K562 (cell line): ENCODE measurements at regions not wholly inside any gene's neighbourhood (a gene's known extent, or its start where the extent isn't known, plus 50 kb on each side); places are given as distances from the start of the nearest gene placed in this dataset.

Source experiments
- ATAC-seq: fragments of 200-7000 bp; cut with Tn5 transposase; 3 replicates; pipeline ENCODE4 v1.9.1; 2020; ENCODE audit warnings: moderate library complexity
- BruUV-seq: library from RNA; stranded (reverse); fragments of 400-500 nt; replicated peaks from 2 replicates; lab custom pipeline; 2021; lab: Mats Ljungman, UMichigan
- CTCF ChIA-PET: fragments of 300-600 bp; formaldehyde crosslinking; extraction: SDS; loops from one replicate; lab custom pipeline; 2021; ENCODE audit warnings: low intra/inter-chr PET ratio; lab: Yijun Ruan, JAX
- POLR2A ChIA-PET: fragments of 300-600, 350-650 bp; sonication (Branson Sonifier 250); formaldehyde crosslinking; extraction: SDS; loops from one replicate; lab custom pipeline; 2021; ENCODE audit warnings: antibody characterized with exemption, inconsistent platforms; lab: Yijun Ruan, JAX
- DNase-seq, 4 experiments: peaks; one replicate each; pipeline versions ENCODE4 v3.0.0 to v3.0.0-alpha.2; 2011 to 2018; ENCODE audit warnings: low spot score in 3 of 4, mixed read lengths in 3 of 4; ENCODE audit errors: extremely low read depth in 1 of 4
- FAIRE-seq: peaks from 2 replicates; lab custom pipeline; 2011; peaks lifted over from hg19 to GRCh38; lab: Jason Lieb, UNC
- H2AFZ ChIP-seq: 2 replicates; pipeline ENCODE4 v1.6.0; 2011; ENCODE audit warnings: low read depth, low read length, control low read depth, inconsistent platforms
- H3K27ac ChIP-seq: fragments of 200-600 bp; 3 replicates; pipeline ENCODE4 v1.8.0; 2011; ENCODE audit warnings: low read depth, mild to moderate bottlenecking, control low read depth, inconsistent platforms, low read length, moderate library complexity, mixed read lengths; ENCODE audit errors: extremely low read depth
- H3K27me3 ChIP-seq, 2 experiments: fragments of 300-600 bp in 1 of 2; 2 replicates in 1 of 2; 3 replicates in 1 of 2; pipeline versions ENCODE4 v1.6.0 to v1.8.0; 2011; ENCODE audit warnings: inconsistent platforms in 2 of 2, low read length in 2 of 2, mild to moderate bottlenecking in 1 of 2, mixed read lengths in 1 of 2, moderate library complexity in 1 of 2; ENCODE audit not compliant: control insufficient read depth in 2 of 2, insufficient read depth in 2 of 2
- H3K36me3 ChIP-seq: fragments of 300-600 bp; 3 replicates; pipeline ENCODE4 v1.8.0; 2011; ENCODE audit warnings: mild to moderate bottlenecking, low read length, inconsistent platforms; ENCODE audit not compliant: control insufficient read depth, insufficient read depth
- H3K4me1 ChIP-seq, 2 experiments: fragments of 200-600 bp in 1 of 2; replicated peaks in 1 of 2; 2 replicates in 1 of 2; 3 replicates in 1 of 2; pipeline versions ENCODE4 v1.5.1 to v1.8.0; 2011; ENCODE audit warnings: inconsistent platforms in 2 of 2, low read length in 2 of 2, mild to moderate bottlenecking in 1 of 2, mixed read lengths in 1 of 2, moderate library complexity in 1 of 2; ENCODE audit not compliant: control insufficient read depth in 2 of 2, insufficient read depth in 2 of 2
- H3K4me2 ChIP-seq: 2 replicates; pipeline ENCODE4 v1.6.1; 2011; ENCODE audit warnings: low read length, control low read depth, inconsistent platforms, mixed read lengths; ENCODE audit not compliant: insufficient read depth
- H3K4me3 ChIP-seq: fragments of 200-600 bp; sonication (generic), shearing (Covaris generic); 2 replicates; pipeline ENCODE4 v1.5.1; 2016; ENCODE audit warnings: control low read depth, inconsistent platforms
- H3K79me2 ChIP-seq: fragments of 200-600 bp; 3 replicates; pipeline ENCODE4 v1.8.0; 2011; ENCODE audit warnings: low read length, inconsistent platforms; ENCODE audit not compliant: control insufficient read depth, insufficient read depth
- H3K9ac ChIP-seq, 2 experiments: 2 replicates each; pipeline versions ENCODE4 v1.6.0 to v1.6.1; 2011; ENCODE audit warnings: low read depth in 2 of 2, low read length in 2 of 2, control low read depth in 1 of 2, inconsistent platforms in 1 of 2, mild to moderate bottlenecking in 1 of 2, mixed read lengths in 1 of 2; ENCODE audit not compliant: insufficient read depth in 1 of 2
- H3K9me1 ChIP-seq: one replicate; pipeline ENCODE4 v1.6.0; 2011; ENCODE audit warnings: inconsistent platforms, mild to moderate bottlenecking, low read length, moderate library complexity; ENCODE audit not compliant: control insufficient read depth, insufficient read depth
- H3K9me3 ChIP-seq: replicated peaks from 2 replicates; pipeline ENCODE4 v1.5.1; 2011; ENCODE audit warnings: low read depth, low read length, inconsistent platforms; ENCODE audit not compliant: control insufficient read depth, insufficient read depth
- H4K20me1 ChIP-seq: replicated peaks from 2 replicates; pipeline ENCODE4 v1.6.1; 2011; ENCODE audit warnings: low read length, inconsistent platforms, mixed read lengths; ENCODE audit not compliant: control insufficient read depth, insufficient read depth
- ASH1L ChIP-seq: fragments of 450-650 bp; IDR thresholded peaks from 2 replicates; pipeline ENCODE4 v1.6.1; 2018; ENCODE audit warnings: borderline replicate concordance, mild to moderate bottlenecking, low read depth; ENCODE audit not compliant: partially characterized antibody
- CXXC5 ChIP-seq: fragments of 250-450 bp; sonication (Bioruptor Pico); IDR thresholded peaks from 2 replicates; pipeline ENCODE4 v1.8.0; 2022; ENCODE audit warnings: inconsistent platforms, mild to moderate bottlenecking, moderate library complexity
- ELF1 ChIP-seq: fragments of 200-800 bp; sonication (Bioruptor generic); IDR thresholded peaks from 2 replicates; pipeline ENCODE4 v1.6.1; 2016; ENCODE audit warnings: missing genetic modification characterization, missing compliant biosample characterization
- ELF4 ChIP-seq: fragments of 450-650 bp; formaldehyde crosslinking; IDR thresholded peaks from 2 replicates; pipeline ENCODE4 v1.4.0; 2022; ENCODE audit warnings: missing genetic modification characterization
- JUND ChIP-seq, 2 experiments: IDR thresholded peaks; 2 replicates in 1 of 2; 3 replicates in 1 of 2; pipeline ENCODE4 v1.6.1; 2011; ENCODE audit warnings: borderline replicate concordance in 2 of 2, low read depth in 2 of 2, low read length in 2 of 2, improper control_type of control experiment in 1 of 2, missing biosample characterization in 1 of 2, missing genetic modification characterization in 1 of 2, missing genetic modification reagents in 1 of 2
- PHB ChIP-seq: fragments of 250-450 bp; sonication (Bioruptor Pico); IDR thresholded peaks from 2 replicates; pipeline ENCODE4 v1.5.0; 2021
- SIRT6 ChIP-seq: IDR thresholded peaks from one replicate; pipeline ENCODE4 v1.6.1; 2012; ENCODE audit warnings: low read depth, mild to moderate bottlenecking, control low read depth, inconsistent platforms, low read length, moderate library complexity
- TAL1 ChIP-seq: fragments of 450-650 bp; IDR thresholded peaks from 2 replicates; pipeline ENCODE4 v1.6.1; 2016; ENCODE audit warnings: mild to moderate bottlenecking
- ZNF274 ChIP-seq: IDR thresholded peaks from 2 replicates; pipeline ENCODE4 v1.6.1; 2011; ENCODE audit warnings: low read depth, mild to moderate bottlenecking, low read length, moderate library complexity, borderline replicate concordance
- WGBS: fragments of 100-300 bp; shearing (Covaris generic); methylation state at CpG from one replicate; pipeline ENCODE4 v1.1.6; 2016; ENCODE audit warnings: low coverage, mixed read lengths; ENCODE audit not compliant: insufficient coverage; ENCODE audit errors: missing lambda C conversion rate; 5-methylcytosine and 5-hydroxymethylcytosine counted together
- in situ Hi-C: fragments of 300-500 bp; cut with MboI; formaldehyde crosslinking; loops from 4 replicates; pipeline ENCODE4 v1.15.0; 2018; ENCODE audit warnings: inconsistent platforms, mixed read lengths
- intact Hi-C: fragments of 100-400 bp; cut with micrococcal nuclease; formaldehyde crosslinking; loops from 2 replicates; pipeline ENCODE4 v1.14.2; 2022
- TF ChIP-seq, protein P1 (sequence below): fragments of 450-650 bp; IDR thresholded peaks from 2 replicates; pipeline ENCODE4 v1.6.1; 2016; ENCODE audit warnings: low read depth, mild to moderate bottlenecking, moderate library complexity
- TF ChIP-seq, protein P2 (sequence below): fragments of 450-650 bp; IDR thresholded peaks from 2 replicates; pipeline ENCODE4 v1.6.1; 2016
- TF ChIP-seq, protein P3 (sequence below): fragments of 450-650 bp; IDR thresholded peaks from 2 replicates; pipeline ENCODE4 v1.6.1; 2014; ENCODE audit warnings: low read depth, mild to moderate bottlenecking, moderate library complexity, borderline replicate concordance

DNA sequence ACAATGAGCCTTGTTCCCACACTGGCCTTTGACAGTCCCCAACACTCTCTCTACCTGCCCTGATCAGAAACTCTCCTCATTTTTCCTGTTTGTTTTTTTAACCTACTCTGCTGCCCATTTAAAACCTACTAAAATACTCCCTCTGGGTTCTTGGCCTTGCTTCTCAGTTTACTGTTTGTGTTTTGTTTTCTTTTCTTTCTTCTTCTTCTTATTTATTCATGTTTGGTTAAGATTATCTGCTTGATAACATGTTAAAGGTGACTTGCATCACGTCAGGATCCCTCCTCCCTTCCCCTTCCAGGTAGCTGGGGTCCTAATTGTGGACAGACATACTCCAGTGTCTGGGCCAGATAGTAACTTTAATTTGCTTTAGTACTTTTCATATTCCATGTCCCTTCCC is 95.0 kb upstream of the KCNA4 start:
- ATAC-seq, result no peak

DNA sequence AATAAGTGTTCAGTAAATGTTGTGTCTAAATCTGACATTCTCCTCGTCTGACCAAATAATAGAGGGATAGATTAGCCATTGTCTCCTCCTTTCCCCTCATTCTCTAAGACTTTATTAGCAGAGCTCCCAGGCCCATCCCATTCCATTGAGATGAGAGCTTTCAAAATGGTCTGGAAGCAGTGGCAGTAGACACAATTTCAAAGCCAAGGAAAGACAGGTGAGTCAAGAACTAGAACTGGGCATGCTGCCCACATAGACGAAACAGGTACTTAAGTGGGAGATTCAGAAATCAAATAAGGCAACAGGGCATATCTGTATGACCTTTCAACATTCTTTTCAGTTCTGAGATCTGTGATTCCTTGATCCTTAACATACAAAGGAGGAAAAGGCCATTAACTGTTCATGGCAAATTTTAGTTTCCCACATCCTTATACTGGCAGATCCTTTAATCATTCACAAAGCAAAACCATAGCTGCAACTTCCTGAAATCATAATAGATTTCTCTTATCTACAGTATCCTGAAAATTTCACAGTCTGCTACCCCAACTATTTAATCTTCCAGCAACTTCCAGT is 96.6 kb upstream of the KCNA4 start:
- FAIRE-seq, result no peak
- CTCF ChIA-PET, result no interaction called here
- Histone ChIP-seq H3K79me2 (no peaks in the 10 kb centered on the region), H4K20me1 (no peaks in the 10 kb centered on the region), H3K27ac (no peak overlapping the region), H2AFZ (no peak overlapping the region), H3K36me3 (no peaks in the 10 kb centered on the region), H3K4me3 (no peak overlapping the region), H3K9me1 (no peaks in the 10 kb centered on the region), H3K4me1 (no peaks in the 10 kb centered on the region), H3K27me3 (no peaks in the 10 kb centered on the region), H3K4me2 (no peak overlapping the region), H3K9ac (no peak overlapping the region), H3K9me3 (no peaks in the 10 kb centered on the region)
- no TSS peak for BruUV-seq
- intact Hi-C loops (no loop called here), in situ Hi-C loops (no loop called here)
- no peak for DNase-seq
- POLR2A ChIA-PET, result no interaction called here
- ATAC-seq, result no peak
- WGBS, result 4% methylated on average over 2 of the region's 2 CpGs
- TF ChIP-seq PHB (CRISPR knock-in tag) (no peak), CXXC5 (no peak), ASH1L (no peak), ELF1 (tag) (no peak), SIRT6 (no peak), ZNF274 (no peak), ELF4 (CRISPR knock-in tag) (no peak), JUND (IDR thresholded peaks at IDR 0.05; ENCODE audit: borderline replicate concordance, low read depth, low read length) (no peak), JUND (tag; IDR thresholded peaks at IDR 0.05; ENCODE audit: borderline replicate concordance, low read depth, low read length) (no peak)
- TF ChIP-seq, protein P1, sequence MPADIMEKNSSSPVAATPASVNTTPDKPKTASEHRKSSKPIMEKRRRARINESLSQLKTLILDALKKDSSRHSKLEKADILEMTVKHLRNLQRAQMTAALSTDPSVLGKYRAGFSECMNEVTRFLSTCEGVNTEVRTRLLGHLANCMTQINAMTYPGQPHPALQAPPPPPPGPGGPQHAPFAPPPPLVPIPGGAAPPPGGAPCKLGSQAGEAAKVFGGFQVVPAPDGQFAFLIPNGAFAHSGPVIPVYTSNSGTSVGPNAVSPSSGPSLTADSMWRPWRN, result no peak
- TF ChIP-seq, protein P2, sequence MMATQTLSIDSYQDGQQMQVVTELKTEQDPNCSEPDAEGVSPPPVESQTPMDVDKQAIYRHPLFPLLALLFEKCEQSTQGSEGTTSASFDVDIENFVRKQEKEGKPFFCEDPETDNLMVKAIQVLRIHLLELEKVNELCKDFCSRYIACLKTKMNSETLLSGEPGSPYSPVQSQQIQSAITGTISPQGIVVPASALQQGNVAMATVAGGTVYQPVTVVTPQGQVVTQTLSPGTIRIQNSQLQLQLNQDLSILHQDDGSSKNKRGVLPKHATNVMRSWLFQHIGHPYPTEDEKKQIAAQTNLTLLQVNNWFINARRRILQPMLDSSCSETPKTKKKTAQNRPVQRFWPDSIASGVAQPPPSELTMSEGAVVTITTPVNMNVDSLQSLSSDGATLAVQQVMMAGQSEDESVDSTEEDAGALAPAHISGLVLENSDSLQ, result no peak

More for the DNA sequence above, 95.0 kb upstream of the KCNA4 start:
- Histone ChIP-seq H4K20me1 (no peaks in the 10 kb centered on the region), H3K4me3 (no peak overlapping the region), H3K4me1 (no peaks in the 10 kb centered on the region), H3K9me1 (no peaks in the 10 kb centered on the region), H3K9ac (no peak overlapping the region), H3K4me2 (no peak overlapping the region), H3K79me2 (no peaks in the 10 kb centered on the region), H3K36me3 (no peaks in the 10 kb centered on the region), H3K27me3 (no peaks in the 10 kb centered on the region), H2AFZ (no peak overlapping the region), H3K27ac (no peak overlapping the region), H3K9me3 (no peaks in the 10 kb centered on the region)
- no TSS peak for BruUV-seq
- in situ Hi-C loops (no loop called here), intact Hi-C loops (no loop called here)
- TF ChIP-seq, protein P3, sequence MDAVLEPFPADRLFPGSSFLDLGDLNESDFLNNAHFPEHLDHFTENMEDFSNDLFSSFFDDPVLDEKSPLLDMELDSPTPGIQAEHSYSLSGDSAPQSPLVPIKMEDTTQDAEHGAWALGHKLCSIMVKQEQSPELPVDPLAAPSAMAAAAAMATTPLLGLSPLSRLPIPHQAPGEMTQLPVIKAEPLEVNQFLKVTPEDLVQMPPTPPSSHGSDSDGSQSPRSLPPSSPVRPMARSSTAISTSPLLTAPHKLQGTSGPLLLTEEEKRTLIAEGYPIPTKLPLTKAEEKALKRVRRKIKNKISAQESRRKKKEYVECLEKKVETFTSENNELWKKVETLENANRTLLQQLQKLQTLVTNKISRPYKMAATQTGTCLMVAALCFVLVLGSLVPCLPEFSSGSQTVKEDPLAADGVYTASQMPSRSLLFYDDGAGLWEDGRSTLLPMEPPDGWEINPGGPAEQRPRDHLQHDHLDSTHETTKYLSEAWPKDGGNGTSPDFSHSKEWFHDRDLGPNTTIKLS, result no peak
- TF ChIP-seq TAL1, result no peak
- FAIRE-seq, result no peak
- POLR2A ChIA-PET, result no interaction called here
- WGBS, result no CpG with 5 or more reads among the region's 1 CpG
- CTCF ChIA-PET, result no interaction called here
- no peak for DNase-seq
